ENCODE measurements at regions not wholly inside any gene's neighbourhood (a gene's known extent, or its start where the extent isn't known, plus 50 kb on each side); places are given as distances from the start of the nearest gene placed in this dataset.

DNA sequence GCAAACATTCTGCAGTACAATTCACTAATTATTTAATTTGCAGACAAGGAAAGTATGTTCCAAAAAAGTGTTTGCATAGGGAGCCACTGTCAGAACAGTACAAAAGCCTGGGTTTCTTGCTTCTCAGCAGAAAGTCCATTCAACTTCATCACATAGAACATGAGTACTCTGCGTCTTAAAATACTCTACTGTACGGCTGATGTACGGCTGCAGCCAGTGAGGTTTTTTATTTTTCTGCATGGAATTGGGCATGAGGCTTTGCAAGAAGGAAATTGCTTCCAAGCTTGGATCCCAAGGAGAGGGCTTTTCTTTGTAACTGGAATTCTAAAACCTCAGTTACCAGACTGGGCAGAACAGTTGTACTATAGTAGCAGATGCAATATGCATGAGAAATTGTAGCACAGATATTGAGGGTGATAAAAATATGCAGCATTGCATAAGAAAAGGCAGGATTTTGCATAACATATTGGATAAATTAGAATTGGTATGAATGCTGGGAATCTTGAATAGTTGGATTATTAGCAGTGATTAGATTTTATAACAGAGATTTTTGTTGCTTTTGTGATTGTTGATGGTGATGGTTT, 178.1 kb upstream of the CDH9 start:
- TF ChIP-seq EP300 (IDR thresholded peaks at IDR 0.05) (no peak), POLR2A (IDR thresholded peaks at IDR 0.05) (no peak)
- TF ChIP-seq, protein P1, sequence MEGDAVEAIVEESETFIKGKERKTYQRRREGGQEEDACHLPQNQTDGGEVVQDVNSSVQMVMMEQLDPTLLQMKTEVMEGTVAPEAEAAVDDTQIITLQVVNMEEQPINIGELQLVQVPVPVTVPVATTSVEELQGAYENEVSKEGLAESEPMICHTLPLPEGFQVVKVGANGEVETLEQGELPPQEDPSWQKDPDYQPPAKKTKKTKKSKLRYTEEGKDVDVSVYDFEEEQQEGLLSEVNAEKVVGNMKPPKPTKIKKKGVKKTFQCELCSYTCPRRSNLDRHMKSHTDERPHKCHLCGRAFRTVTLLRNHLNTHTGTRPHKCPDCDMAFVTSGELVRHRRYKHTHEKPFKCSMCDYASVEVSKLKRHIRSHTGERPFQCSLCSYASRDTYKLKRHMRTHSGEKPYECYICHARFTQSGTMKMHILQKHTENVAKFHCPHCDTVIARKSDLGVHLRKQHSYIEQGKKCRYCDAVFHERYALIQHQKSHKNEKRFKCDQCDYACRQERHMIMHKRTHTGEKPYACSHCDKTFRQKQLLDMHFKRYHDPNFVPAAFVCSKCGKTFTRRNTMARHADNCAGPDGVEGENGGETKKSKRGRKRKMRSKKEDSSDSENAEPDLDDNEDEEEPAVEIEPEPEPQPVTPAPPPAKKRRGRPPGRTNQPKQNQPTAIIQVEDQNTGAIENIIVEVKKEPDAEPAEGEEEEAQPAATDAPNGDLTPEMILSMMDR (IDR thresholded peaks at IDR 0.05), result no peak

Measured in ovary (tissue), 3 donors.